HG02852 (cell line): ENCODE measurements at regions not wholly inside any gene's neighbourhood (a gene's known extent, or its start where the extent isn't known, plus 50 kb on each side); places are given as distances from the start of the nearest gene placed in this dataset.

ENCODE experiments used
- ATAC-seq: cut with Tn5 transposase; IDR thresholded peaks from one replicate; pipeline ENCODE4 v1.9.1; 2021; ENCODE audit warnings: mild to moderate bottlenecking, moderate library complexity; ENCODE audit not compliant: unreplicated experiment

DNA sequence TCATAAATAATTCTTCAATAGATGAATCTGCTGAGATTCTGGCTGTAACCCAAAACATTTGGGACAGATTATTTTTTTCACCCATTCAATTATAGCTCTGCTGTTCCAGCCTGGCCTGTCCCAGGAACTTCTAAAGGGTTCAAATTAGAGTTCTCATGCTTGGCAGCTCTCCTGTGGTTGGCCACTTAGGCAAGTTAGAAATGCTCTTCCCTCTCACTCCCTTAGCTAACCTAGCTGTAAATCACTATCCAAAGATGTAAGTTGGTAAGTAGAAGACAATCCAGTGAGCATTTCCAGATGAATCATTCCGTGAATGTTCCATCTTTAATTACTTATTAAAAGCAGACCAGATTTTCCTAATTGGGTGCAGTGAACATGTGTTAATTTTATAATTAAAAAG, 760.4 kb upstream of the TBX3 start:
- no peak for ATAC-seq

DNA sequence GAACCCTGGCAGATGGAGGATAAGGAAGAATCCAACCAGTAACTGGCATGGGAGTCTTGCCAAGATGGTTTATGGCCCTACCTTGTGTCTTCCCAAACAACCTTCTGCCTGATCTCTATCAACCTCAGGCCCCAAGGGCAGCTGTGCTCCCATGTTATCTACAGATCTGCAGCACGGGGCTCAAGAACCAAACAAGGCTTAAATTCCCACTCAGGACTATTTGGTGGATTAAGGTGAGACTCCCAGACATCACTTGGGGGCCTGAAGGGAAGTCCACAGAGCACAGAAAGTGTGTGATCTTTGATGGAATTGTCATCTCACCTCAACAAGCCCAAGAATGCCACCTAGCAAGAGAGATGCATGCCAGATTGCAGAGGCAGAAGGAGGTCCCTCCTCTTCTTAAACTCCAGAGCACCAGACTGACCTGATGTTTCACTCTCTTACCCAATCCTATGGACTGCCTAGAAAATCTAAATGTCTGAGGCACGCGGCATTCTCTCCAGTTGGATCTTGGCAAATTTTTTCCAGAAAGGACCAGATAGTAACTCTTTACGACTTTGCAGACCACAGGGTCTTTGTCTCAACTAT, 759.5 kb upstream of the TBX3 start:
- ATAC-seq: no peak

DNA sequence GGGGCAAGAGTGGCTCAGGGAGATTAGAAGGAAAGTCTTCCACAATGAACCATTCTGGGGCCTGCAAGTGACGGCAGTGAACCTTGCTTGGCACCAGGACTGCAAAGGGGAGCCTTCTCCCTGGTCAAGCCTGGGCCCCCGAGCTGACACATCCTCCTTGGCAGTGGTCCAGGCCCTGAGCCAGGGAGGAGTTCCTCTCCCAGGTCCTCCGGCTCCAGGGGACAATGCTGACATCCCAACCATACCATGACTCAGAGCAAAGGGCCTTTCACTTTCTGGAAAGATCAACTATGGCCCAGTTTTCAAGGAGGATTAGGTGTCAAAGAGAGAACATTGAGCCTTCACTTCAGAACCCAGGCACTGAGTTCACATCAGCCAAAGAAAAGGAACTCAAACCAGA, 756.5 kb upstream of the TBX3 start:
- no peak for ATAC-seq

DNA sequence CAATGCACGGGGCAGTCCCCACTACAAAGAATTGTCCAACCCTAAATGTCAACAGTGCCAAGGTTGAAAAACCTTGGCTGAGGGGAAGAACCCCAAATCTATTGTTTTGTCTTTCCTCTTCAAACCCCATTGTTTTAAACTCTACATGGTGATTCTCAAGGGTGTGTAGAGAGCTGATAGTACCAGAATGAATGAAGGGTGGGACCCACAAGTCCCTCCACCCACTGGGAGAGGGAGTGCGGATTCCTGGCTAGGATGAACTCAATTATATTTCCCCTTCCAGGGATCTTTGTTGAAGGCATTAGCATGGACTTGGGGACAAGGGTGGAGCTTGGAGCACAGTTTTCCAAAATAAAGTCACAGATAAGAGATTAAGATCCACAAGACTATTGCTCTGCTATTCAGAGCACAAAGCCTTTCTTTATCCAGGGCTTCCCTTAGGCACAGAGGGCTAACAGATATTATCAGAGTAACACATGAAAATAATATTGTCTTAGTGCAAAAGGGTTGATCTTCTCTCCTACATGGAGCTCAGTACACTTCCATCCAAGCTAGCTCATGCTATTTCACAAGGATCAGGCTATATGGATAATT, 755.1 kb upstream of the TBX3 start:
- no peak for ATAC-seq

DNA sequence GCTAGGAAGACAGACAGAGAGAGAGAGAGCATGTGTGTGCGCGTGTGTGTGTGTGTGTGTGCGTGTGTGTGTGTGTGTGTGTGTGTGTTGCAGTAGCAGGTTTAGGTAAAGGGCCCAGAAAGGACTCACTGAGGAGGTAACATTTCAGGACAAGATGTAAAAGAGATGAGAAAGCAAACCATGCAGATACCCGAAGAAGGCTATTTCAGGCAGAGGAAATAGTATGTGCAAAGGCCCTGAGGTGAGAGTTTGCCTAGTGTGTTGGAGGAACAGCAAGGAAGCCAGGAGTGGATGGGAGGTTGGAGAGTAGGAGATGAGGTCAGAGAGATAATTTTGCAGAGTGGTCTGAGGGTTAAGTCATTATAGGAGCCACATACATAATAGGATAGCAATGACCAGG, 754.3 kb upstream of the TBX3 start:
- no peak for ATAC-seq

DNA sequence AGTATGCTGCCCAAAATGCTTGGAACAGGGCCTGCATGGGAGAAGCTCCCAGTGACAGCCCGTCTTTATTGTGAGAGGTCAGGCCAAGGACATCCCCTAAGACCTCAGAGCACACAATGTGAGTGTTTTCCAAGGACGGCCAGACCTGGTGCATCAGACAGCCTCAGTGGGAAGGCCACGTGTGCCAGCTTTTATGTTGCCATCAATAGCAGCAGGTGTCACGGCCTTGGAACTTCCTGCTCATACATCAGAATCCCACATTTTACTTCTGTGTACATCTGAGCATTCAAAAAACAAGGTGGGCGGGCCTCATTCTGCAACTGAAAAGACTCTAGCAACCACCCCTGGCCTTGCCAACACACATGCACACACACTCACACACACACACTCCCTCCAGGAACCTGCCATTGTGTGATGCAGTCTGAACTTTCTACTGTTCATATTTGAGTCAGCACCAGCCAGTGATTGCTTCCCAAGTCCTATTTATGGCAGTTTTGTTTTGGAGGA, 753.1 kb upstream of the TBX3 start:
- no peak for ATAC-seq

DNA sequence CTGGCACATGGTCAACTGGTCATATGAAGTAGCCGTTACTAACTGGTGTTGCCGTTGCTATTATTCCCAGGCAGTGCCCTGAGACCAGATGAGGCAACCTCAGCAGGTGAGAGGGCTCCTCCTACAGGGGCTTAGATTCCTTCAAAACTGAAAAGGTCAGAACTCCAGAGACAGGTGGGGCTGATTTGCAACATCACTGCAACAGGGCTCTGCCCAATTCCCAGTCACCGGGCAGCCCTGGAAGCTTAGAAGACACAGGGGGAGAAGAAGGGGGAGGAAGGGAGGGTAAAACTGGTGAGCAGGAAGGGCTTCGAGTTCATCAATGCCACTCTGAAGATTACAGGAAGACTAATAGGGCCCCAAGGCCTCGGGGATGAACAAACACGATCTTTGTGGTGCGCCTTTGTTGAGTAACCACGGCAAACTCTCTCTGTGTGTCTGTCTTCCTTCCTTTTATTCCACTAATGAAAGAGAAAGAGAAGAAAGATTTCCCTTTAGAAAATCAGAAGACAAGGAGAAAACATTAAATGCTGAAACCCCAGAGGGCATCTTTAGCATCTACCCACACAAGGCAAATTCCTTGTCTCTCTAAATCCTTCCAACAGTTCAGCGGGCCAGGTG, 749.1 kb upstream of the TBX3 start:
- ATAC-seq: no peak

DNA sequence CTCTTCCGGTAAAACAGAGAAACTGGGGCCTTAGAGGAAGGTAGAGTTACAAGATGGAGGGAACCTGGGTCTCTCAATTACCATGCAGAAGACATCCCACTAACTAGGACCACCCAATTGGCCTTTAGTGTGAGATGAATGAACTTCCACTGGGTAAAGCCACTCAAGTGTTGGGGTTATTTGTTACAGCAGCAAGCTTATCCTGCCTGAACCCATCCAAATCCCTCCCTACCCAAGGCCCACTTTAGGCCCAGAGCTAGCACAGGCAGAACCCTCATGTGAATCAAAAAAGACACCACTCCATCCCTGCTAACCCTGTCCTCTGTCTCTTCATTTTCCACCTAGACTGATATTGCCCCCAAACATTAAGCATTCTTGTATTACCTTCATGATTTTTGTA, 746.7 kb upstream of the TBX3 start:
- no peak for ATAC-seq

DNA sequence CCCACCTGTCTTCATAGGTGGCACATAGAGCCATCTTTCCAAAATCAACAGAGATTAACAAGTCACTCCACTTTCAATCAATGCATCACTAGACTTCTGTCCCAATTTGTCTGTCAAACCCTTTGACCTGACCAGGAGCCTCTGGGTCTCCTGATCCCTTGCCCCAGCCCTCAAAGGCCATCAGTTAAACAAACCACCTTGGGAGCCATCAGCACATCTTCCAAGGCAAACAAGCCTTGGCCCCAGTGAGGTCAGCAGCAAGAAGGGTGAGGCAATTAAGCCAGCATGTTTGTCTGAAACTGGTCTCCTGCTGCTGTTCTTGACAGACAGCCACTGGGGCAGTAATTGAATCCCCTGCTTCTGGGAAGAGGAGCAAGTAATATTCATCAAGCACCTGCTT, 742.8 kb upstream of the TBX3 start:
- no peak for ATAC-seq

DNA sequence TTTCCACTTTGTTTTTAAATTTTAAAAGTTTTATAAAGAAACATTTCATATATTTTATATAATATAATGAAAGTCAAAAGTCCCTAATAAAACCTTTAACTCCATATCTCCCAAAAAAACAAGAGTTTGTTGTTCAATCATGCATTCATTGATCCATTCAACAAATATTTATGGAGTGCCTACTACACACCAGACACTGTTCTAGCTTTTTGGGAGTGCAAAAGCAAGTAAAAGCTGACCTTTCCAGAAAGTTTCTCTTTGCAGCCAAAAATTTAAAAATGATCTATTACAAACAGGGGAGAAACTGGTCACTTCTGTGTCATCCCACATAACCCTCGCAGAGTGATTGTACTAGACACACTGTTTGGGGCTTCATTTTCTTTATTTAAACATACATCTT, 740.0 kb upstream of the TBX3 start:
- ATAC-seq: no peak

DNA sequence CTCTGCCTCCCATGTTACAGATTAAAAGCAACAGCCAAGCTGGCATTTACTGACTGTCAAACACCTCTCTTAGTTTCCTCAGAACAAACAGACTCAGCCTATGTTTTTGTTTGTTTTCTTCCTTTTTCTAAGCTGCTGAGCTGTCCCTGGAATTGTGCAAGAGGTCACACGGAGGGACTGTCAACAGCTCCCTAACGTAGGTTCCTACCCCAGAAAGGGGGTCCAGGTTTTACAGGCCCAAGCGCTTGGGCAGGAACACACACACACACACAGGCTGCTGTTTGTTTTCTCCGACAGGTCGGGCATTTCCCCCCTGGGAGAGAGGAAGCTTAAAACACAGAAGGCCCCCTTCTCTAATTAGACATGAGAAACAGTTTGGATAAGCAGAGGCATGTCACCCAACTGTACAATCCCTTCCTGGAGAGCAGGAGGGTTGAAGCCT, 739.6 kb upstream of the TBX3 start:
- no peak for ATAC-seq

DNA sequence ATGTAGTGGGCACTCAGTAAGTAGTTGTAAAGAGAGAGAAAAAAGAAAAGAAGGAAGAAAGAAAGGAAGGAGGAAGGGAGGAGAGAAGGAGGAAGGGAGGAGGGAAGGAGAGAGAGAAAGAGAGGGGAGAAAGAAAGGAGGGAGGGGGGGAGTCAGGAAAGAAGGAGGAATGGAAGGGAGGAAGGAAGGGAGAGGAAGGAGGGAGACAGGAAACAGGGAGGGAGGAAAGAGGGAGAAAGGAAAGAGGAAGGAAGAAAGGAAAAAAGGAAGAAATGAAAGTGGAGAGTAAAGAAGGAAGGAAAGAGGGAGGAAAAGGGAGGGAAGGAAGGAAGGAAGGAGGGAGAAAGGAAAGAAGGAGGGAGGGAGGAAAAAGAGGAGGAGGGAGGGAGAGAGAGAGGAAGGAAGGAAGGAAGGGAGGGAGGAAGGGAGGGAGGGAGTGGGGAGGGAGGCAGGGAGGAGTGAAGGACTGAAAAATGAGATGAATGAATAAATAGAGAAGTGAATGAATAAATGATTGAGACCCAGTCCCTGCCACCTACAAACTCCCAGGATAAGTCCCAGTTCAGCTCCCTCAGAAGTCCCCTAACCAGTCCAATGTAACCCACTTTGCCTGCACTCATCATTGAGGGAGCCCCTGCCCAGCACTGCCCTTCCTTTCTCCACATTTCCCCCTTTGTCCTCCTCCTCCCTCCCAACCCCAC, 739.0 kb upstream of the TBX3 start:
- no peak for ATAC-seq

DNA sequence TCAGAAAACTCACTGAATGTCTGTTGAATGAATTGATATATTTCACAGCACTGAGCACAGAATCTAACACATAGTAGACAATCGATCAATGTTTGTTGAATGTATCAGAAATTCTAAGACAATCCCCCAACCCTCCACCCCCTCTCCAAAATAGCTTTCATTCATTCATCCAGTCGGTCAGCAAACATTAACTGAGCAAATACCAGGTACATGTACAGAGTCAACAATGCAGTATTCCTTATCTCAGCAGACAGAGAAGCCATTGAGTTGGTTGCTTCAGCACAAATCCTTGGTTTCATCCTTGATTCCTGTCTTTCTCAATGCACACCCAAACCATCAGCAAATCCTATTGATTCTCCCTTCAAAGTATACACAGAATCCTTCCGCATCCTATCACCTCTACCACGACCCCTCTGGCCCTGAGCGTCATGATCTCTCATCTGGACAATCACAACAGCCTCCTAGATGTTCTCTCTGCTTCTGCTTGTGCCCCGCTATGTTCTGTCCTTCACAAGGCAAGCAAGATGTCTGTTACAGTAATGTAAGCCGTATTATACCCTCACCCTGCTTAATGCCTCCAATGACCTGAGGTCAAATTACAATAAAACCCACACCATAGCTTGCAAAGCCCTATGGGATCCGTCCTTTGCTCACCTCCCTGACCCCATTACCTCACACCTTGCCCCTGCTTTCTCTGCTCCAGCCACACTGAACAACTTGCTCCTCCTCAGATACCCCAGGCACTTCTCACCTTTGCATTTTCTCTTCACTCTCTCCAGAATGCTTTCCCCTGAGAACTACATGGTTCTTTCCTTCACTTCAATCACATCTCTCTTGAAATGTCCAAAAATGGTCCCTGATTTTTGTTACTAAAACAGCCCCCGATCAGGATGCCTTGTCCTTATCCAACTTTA, 738.1 kb upstream of the TBX3 start:
- ATAC-seq: no peak

DNA sequence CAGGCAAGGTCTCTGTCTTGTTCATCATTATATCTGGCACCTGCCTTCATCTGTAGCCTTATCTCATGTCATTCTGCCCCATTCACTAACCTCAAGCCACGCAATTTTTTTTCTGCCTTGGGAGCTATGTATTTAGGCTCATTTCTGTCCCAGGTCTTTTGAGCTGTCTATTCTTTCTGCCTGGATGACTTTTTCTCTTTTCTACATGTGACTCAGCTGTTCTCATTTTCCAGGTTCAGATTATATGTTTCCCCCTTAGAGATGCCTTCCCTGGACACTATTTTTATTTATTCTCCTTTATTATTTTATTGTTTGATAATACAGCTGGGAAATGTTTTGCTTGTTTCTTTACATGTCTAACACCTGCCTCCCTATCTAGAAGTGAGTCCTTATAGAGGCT, 737.4 kb upstream of the TBX3 start:
- ATAC-seq: no peak

DNA sequence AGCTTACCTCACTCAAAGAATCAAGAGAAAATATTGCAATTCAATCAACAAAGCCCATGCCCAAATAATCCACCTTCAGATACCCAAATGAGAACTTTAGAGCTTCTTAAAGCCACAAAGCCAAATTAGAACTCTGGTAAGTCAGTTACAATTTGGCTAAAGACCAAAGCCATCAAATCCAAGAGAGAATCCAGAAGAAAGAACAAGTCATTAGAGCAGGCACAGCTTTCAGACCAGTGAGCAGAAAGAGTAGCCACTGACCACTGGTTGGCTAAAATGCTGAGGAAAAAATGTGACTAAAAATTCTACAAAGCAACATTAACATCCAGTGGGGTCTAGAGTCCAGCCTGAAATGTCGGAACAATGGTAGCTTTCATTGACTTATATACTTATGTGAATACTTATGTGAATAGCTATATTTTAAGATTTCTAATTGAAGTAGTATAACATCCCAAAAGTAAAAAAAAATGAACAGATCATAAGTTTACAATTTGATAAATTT, 735.2 kb upstream of the TBX3 start:
- ATAC-seq: no peak

DNA sequence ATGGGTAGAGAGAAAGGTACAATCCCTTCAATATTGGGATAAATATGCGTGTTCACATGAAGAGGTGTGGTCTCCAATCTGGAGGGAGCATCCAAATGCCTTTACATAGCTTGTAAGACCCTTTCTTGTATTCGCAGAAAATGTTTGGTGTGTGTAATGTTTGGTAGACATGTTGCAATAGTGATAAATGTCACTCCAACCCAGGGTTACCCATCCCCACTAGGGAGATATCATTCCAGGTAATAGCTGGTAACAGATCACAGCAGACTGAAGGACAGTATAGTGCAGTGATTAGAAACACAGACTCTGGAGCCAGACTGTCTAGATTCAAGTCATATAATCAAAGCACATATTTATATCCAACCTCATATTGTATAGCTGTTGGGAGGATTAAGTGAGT, 733.6 kb upstream of the TBX3 start:
- ATAC-seq: no peak

DNA sequence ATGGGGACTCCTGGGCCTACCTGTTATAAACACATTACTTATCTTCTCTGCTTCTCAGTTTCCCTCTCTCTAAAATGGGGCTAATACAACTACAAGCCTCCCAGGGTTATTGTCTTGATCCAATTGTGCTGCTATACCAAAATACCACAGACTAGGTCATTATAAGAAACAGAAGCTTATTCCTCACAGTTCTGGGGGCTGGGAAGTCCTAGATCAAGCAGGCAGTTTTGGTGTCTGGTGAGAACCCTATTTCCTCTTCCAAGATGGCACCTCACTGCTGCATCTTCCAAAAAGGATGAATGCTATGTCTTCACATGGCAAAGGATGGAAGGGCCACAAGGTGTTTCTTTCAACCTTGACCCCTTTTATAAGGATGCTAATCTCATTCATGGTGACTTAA, 732.9 kb upstream of the TBX3 start:
- ATAC-seq: no peak

DNA sequence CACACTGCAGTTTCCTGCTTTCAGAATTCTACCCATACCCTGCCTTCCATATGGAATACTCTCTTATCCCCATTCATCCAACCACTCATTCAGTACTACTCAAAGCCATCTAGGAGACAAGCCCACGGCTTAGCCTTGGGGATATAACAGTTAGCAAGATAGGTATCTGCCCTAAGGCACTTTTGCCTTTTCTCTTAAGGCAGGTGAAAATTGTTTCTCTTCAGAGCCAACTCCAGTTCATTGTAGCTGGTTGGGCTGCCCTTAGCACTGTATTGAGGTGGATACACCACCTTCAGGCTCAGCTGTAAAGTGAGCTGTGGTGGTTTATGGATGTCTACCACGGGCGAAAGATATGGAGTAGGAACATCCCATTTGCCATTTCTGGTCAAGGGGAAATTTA, 729.7 kb upstream of the TBX3 start:
- ATAC-seq: no peak

DNA sequence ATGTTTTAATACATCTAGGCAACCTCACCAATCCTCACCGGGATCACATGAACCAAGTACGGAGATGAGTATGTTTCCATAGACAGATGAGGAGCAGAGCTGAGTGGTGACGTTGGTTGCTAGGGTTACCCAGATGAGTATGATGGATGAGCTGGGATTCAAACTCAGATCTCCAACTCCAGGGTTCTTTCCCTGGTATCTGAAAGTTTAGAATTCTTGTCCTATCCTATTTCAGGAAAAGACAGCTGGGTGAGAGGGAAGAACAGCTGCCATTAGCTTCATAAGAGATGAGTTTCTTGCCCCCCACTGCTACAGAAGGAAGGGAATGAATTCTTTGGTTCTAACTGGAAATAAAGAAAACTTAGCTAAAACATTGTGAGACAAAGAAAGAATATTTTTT, 728.9 kb upstream of the TBX3 start:
- no peak for ATAC-seq

DNA sequence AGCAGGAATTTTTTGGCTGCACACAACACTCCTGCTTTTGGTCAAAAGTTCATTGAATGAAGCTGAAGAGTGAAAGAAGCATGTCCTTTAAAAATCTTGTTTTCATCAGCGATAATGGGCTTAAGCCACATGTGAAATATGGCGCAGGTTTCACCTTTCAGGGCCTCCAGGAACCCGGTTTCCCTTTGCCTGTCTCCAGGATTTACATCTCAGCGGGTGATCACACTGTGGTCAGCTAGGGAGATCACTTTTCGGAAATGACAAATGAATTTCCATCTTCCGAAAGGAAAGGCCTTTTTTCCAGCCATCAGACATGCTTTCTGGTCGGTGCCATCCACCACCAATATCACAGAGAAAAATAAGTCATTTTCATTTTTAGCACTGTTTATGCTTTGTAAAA, 727.1 kb upstream of the TBX3 start:
- ATAC-seq: no peak

DNA sequence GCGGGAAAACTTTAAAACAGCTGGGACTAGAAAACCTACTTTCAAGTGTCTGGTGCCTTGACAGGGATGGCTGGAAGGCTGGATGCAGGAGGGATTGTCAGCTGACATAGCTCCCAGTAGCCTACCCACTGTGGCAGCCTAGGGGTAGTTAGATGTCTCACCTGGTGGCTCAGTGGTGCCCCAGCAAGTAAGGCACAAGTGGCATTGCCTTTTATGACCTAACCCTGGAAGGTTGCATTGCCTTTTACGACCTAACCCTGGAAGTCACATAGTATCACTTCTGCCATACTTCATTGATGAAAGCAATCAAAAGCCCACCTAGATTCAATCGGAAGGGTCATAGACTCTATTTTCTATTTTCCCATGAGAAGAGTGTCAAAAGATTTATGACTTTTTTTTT, 724.7 kb upstream of the TBX3 start:
- ATAC-seq: no peak
